Amygdala (tissue), 56 donors: ENCODE measurements at regions not wholly inside any gene's neighbourhood (a gene's known extent, or its start where the extent isn't known, plus 50 kb on each side); places are given as distances from the start of the nearest gene placed in this dataset.

Experiments
- DNase-seq, 56 donors: peaks; one replicate each; lab custom pipeline; 2025; lab: John Stamatoyannopoulos, UW

DNA sequence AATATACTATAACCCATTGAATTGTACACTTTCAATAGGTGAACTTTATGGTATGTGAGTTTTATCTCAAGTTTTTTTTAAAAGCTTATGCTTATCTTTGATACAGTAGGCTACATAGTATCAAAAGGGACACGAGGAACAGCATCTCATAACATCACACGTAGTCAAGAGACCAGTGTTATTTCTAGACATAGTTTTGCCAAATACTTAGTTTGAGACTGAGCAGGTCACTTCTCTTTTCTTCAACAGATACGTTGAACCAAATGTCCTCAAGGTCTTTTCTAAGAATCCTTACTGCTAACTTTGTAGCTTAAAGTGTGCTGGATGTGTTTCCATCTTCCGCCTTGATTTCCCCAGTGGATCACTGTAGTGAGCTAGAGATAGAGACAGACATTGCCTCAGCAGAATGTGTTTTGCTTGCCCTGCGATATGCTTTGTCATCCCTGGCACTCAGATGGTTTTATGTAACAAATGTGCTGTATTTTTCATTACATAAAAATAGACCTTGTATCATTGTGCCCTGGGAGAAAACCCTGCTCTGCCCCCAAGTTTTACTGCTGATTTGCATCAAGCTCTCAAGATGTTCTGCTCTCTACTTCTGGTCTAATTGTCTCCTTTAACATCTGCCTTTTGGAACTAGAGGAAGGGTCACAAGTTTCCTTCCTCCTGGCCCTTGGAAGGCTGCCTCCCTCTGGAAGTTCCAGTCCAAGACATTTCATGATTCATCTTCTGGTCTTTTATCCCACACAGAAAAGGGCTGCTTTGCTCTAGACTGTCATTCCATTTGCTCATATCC lies 426.4 kb upstream of the RGMA start:
- DNase-seq, result no peak

DNA sequence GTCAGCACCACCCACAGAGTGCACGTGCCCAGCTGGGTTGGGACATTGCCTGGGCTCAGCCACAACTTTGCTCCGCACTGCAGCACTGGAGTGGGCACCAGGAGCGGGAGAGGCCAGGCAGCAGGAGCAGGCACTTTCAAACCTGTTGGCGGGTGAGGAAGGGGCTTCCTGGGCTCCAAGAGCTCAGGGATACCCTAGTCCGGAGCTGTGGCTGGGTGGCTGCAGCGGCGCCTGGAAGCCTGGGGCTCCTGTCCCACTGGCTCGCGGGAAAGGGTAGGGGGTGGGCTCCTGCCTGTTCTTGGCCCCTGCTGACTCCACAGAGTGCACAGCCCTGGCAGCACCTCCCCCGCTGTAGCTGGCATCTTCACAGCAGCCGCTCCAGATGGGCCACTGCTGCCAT lies 417.6 kb upstream of the RGMA start:
- no peak for DNase-seq

DNA sequence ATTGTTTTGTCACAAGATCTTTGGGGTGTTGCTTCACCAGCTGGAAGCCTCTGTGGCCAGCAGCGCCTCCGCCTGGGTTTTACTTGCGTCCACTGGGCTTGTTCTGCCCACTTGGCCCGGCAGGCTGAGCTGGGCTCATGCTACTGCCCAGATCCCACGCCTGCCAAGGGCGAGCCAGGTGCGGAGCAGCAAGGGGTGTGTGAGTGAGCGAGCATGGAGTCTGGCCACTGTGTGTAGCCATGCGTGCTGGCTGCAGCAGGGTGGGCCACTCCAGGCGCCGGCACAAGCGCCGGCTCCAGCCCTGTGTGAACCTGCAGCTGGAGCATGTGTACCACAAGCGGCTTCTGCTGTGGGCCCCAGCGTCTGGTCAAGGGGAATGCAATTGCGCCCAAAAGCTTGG lies 416.5 kb upstream of the RGMA start:
- DNase-seq, result no peak

DNA sequence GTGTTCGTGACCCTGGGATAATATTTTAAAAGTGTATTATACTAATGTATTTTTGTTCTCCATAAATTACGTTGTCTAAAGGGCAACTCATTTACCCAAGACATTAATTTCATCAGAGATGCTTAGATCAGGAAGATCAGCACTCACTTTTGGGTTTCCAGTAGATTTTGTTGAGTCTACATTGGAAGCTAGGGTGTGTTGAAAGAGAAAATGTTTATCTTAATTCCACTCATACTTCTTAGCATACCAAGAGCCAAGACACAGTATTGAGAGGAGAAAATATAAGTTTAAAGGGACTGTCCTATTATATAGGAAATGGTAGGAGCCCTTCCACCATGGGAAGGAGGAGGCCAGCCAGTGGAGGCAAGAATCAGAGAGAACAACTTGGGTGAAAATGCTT lies 412.9 kb upstream of the RGMA start:
- DNase-seq, result no peak

DNA sequence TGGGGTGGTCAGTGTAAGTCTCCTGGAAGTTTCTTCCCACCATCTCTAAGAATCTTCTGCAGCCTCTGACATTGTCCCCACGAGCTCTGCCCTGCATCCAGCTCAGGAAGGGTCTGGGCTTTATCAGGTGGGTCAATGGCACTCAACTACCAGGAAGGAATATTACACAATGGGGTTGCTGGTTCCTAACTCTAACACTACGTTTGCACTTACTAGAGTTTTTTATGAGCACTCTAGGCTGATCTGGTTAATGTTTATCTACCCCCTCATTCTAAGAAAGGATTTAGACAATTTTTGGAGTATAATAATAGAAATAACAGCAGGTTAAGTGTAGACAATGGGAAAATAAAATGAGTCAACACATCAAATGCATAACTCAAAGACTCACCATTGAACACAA lies 411.1 kb upstream of the RGMA start:
- no peak for DNase-seq

DNA sequence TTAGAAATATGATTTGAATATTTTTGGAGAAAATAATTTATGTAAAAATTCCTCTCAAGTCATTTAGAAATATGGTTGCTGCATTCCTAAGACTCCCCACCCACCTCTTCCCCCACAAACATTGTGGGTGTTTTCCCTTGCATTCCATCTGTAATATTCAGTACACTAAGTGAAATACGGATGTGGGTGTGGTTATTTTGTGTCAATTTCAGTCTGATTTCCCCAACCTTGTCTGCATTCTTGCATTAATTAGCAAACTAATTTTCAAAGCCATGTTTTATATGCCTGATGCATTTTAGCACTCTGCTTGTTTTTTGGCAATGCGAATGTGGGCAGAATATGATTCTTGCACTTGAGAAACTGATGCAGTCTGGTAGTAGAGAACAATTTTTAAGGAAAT lies 408.3 kb upstream of the RGMA start:
- no peak for DNase-seq

DNA sequence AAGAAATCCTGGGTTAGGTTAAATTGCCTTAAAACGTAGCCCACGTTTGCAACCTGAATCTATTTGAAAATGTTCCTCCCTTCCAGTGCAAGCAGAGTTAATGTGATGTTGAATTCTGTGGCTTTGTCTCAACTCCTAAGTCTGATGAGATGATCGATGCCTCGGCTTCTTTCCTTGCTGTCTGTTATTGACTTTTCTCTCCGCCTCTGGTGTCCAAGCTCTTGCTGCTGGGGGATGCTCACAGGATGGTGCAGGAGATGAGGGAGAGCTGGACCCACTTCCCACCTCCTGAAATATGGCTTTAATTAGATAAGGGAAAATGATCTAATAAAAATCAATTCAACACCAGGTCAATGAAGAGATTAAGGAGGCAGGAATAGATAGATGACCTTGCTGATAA lies 407.9 kb upstream of the RGMA start:
- DNase-seq, result no peak

DNA sequence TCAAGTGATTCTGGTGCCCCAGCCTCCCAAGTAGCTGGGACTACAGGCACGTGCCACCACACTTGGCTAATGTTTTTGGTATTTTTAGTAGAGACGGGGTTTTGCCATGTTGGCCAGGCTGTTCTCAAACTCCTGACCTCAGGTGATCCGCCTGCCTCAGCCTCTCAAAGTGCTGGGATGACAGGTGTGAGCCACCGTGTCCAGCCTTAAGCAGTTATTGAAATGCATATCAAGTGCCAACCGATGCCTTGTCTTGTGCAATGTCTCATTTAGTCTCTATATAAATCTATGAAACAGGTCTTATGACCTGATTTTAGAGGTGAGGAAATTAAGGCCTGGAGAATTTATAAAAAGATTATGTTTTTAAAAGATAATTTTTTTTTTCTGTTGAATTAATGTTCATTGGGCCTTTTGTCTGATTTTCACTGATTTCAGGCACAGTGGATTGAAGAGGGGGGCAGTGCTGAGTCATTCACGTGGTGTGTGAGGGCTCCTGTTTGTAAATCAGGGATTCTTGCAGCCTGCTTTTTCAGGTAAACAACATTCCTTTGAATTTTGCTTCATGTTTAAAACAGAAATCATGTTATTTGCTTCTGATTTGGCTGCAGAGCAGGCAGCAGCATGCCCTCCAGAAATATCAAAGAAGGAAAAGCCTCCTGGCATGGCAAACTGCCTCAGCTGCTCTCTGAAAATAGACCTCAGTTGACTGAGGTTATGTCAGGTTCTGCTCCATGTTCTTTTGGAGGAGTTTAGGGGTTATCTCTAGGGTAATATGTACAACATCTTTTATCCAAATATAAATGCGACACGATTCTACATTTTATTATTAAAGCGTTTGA lies 407.0 kb upstream of the RGMA start:
- DNase-seq, result no peak

DNA sequence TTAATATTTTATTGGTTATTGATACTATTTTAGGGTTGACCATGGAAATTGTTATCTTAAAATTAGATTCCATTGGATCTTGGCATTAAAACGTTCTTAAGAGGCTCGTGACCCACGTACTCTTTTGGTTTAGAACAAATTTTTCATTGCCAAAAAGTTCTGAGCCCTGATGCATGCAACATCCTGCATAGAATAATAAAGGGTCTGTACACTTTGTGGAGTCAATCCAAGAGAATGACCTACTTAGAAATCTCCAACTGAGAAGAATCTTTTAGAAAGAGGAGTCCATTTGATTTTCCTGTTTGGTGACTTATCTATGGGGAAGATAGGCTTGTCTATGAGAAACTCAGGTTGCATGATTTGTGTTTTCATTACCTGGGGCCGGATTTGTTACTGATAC lies 404.2 kb upstream of the RGMA start:
- DNase-seq, result no peak

DNA sequence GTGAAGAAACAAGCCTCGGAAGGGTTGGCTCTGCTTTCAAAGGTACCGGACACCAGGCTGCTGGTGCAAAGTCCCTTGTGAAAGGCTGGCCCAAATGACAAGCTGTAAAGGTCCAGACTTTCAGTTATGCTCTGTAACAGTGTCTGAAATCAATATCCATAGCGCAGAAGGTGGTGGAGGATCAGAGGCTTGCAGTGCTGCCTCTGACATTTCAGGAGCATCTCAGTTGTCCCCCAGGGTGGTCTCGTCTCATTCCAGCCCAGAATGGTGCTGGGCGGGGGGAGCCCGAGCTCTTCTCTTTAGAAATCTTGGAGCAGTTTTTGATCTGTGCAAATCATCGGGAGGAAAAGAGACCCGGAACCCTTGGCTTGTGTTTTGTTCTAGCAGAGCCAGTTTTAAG lies 402.3 kb upstream of the RGMA start:
- DNase-seq, result no peak

DNA sequence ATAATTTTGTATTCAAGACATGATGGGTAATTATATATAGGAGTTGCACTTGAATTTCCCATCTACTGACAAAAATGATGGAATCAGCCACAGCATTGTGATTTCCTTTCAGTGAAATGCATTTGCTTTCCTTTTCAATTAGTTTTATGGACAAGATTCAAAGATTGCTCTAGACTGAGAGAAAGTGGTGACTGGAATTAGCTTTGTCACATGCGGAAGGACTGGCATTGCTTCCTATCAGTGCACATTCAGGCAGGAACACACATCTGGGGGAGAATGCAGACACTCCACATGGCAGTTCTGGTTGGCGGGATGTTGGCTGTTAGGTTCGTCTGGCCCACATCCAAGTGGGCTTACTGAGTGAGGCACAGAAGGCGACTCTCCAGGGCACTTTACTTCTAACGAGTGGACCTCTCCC lies 399.3 kb upstream of the RGMA start:
- no peak for DNase-seq

DNA sequence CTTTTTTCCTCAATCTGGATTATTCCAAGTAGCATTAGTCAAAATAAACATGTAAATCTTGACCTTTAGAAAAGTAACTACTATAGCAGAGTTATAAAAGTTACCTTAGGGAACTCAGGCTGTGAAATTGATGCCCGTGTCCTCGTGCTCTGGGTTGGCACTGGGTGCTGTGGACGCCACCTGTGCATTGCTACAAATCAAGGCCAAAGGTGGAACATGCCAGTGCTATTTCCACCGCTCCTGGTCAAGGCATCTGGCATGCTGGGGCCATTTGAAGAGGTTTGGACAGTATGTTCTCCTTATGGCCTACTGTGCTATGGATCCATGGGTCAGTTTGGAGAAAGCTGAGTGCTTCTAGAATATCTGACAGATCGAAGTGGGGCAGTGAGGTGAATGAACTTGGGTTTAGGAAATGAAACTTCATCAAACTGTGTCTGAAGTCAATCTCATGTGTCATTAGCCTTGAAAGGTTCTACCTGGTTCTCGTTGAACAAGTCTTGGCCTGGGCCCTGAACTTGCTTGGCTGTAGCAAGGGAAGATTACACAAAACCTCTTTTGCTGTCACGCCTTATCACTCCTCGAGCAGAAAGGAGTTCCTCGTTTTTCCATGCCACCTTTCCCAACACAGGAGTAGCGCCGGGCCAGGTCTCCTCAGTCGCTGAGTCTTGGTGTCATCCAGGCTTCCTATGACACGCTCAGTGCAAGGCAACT lies 397.6 kb upstream of the RGMA start:
- no peak for DNase-seq

DNA sequence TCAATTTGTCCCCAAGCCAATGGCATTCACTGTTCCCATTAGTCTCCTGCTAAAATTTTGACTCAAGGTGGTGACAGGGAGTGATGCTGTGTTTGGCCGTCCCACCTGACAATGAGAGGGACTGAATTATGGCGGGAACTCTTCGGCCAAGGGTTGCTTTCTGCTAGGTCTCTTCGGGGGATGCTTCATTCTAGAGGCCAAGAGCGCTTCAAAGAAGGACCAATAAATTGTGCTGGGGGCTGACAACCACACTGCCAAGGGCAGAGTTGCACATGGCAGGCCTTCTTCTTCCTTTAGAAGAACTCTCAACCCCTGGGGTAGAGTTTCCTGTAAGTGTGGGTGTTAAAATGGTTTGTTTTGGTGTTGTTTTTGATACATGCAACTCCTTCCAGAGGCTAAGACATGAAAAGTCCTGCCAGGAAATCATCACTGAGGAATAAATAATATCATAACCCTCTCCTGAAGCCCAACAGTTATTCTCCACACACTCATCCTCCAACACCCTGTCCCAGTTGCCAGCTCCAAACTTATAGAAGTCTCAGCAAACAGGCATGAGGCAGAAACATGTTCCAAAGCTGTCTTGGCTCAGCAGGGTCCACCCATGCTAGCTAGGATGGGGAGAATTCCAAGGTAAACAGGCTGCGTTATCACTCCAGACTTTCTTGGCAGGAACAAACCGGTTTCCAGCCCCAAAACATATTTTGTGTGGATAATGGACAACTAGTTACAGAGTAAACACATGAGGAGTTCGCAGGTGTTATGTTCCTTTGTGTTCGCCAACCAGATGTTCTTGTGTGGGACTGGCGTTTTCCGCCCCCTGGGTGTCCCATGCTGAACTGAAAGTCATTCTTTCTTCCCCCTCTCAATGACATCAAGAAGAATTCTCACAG lies 396.7 kb upstream of the RGMA start:
- DNase-seq, result no peak

DNA sequence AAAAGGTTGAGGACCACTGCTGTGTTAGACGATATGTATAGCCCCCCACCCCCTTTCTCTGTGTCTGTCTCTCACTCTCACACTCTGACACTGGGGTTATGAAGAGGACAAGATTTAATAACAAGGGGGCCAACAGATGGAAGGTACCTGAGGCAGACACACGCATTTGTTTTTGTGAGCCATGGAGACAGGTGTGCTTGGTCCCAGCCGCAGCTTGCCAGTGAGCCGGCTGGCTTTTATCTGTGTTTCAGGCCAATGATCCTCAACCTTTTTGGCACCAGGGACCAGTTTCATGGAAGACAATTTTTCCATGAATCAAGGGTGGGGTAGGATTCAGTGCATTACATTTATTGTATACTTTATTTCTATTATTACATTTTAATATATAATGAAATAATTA lies 394.9 kb upstream of the RGMA start:
- DNase-seq, result no peak

DNA sequence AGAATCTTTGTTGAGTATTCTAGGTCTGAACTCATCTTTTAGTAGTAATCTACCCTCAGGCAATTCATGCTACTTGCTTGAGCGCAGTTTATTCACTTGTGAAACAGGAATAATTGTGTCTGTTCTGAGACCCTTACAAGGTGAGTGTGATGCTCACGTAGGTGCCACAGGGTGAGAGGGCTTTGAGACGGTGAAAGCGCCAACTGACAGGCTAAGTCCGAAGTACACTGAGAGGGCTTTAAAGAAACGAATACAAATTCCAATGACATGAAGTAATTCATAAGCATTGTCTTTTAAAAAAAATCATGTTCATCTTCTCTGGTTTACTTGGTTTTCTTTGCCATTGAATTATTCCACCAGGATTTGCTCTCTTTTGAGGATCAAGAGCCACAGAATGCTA lies 393.7 kb upstream of the RGMA start:
- DNase-seq, result no peak

DNA sequence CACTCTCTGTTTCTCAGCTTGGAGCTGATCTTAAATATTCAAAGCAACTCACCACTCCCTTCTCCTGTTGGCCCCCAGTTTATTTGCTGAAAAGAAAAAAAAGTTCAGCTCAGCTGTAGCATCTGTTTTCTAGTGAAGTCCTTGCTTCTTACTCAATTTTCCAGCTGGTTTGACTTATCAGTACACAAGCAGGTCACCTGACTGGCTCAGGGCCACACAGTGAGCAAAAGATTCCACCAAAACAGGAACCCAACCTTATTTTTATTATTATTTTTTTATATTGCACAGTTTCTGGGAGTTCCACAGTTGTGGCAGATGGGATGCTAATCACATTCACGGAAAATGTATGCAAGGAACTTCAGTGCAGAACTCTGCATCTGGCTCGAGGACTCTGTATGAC lies 390.7 kb upstream of the RGMA start:
- no peak for DNase-seq

DNA sequence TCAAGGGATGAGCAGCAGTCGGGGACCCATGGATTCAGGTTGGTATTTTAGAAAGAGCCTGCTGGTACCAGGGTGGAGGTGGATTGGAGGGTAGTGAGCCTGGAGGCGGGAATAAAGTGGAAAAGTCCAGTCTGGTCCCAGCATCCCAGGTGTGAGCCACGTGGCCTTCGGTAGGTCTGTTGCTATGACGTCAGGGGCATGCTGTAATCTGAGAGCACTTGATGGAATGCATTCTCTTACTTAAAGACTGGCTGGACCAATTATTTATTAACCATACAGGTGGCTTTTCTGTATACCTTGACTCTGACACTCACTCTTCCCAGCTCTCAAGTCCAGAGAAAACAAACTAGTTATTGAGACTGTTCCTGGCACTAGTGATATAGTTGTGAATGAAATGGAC lies 389.9 kb upstream of the RGMA start:
- no peak for DNase-seq

DNA sequence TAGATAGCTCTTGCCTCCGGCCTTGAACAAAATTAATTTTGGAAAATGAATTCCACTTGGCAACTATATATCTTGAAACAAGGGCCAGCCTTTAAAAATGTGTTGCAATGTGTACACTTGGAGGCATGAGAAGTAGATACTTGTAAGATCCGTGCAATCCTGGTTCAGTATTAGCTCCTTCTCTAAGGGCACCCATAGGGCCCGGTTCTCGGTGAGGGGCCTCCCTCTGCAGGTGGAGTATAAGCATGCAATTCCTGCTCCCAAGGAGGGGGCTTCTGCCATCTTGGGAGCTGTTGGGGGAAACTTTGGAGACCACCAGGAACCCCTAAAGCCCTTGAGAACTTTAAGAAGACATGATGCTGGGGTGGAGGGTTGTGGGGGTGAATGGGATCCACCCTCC lies 388.7 kb upstream of the RGMA start:
- DNase-seq, result no peak

DNA sequence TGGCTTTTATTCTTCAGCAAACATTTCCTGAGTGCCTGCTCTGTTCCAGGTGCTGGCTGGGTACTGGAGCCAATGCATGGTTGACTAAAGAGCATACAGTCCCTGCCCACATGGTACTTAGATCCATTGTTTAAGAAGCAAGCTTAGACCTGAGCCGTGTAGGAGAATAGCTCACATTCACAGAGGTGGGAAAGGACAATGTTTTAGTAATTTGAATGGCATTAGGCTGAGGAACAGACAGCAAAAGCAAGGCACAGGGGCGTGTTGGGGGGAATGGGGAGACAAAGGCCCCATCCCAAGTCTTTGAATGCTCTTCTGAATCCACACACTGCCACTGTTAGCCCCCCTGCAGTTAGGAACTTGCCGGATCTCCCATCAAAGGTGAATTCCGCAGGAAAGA lies 388.2 kb upstream of the RGMA start:
- DNase-seq, result no peak

DNA sequence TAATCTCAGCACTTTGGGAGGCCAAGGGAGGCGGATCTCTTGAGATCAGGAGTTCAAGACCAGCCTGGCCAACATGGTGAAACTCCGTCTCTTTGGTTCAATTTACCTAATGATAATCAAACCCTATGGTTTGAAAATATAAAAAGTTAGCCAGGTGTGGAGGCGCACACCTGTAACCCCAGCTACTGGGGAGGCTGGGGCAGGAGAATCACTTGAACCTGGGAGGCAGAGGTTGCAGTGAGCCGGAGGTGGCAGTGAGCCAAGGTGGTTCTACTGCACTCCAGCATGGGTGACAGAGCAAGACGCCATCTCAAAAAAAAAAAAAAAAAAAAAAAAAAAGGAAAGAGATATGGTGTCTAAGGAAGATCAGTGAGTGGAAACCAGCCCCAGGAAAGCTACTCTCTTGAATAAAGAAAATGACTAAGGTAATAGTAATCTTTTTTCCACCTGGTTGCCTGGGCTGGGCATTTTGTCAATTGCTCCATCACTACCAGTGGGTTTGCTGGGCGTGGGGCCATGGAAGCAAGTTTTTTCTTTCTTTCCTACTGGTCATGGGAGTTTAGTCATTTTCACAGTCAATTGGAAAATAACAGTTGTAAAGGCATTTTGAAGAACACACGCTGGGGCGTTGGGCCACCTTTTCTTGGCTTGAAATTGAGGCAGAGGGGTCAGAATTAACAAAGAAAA lies 387.6 kb upstream of the RGMA start:
- peak in 1 of 56 donors; percentile 2 for DNase-seq
